ENCODE measurements at regions not wholly inside any gene's neighbourhood (a gene's known extent, or its start where the extent isn't known, plus 50 kb on each side); places are given as distances from the start of the nearest gene placed in this dataset.
"Not testable (repeated sequence)": the region's sequence is repeated elsewhere in the genome, so short reads cannot be mapped to it uniquely, and the experiment has no call there.

DNA sequence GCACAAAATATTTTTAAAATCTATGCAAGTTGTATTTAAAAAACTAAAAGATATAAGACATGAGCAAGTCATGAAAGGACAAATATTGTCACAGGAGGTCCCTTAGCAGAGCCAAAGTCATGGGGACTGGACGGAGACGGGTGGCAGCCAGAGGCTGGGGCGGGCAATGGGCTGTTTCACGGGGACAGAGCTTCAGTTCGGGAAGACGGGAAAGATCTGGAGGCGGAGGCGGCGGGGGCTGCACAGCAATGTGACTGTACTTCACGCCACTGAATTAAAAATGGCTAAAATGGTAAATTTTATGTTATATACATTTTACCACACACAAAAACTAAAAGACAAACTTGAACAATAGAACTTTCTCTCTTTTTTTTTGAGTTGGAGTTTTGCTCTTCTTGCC is 60.0 kb upstream of the METRNL start:
- DNase-seq = no peak

DNA sequence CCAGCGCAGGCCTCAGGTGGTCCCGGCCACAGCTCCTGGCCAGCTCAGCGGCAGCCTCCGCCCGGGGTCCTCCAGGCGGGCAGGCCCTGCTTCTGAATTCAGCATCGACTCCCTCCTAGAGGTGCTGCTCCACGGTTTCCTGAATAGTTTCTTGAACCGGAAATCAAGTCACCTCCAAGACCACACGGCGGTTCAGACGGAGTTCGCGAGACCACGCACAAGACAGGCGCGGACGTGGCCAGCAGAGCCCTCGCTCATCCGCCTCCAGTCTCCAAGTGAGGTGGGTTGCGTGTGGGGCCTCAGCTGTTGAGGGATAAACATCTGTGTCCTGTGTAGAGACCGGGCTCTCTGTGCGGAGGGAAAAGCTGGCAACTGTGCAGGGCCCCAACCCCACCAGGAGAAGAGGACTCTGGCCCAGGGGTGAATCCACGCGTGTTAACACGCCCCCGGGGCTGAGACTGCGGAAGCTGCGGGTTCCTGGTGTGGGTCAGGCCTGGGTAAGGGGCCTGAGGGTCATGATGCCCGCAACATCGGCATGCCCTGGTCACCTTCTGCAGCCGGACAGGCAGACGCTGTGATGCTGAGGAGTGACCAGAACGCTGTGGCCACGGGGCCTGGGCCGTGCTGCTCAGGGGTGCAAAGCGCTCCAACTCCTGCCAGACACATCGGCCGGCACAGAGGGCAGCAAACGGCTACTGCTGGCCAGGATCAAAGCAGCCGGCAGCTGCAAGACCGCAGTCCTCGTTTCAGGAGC is 55.0 kb upstream of the METRNL start:
- peak; percentile 11 for DNase-seq

DNA sequence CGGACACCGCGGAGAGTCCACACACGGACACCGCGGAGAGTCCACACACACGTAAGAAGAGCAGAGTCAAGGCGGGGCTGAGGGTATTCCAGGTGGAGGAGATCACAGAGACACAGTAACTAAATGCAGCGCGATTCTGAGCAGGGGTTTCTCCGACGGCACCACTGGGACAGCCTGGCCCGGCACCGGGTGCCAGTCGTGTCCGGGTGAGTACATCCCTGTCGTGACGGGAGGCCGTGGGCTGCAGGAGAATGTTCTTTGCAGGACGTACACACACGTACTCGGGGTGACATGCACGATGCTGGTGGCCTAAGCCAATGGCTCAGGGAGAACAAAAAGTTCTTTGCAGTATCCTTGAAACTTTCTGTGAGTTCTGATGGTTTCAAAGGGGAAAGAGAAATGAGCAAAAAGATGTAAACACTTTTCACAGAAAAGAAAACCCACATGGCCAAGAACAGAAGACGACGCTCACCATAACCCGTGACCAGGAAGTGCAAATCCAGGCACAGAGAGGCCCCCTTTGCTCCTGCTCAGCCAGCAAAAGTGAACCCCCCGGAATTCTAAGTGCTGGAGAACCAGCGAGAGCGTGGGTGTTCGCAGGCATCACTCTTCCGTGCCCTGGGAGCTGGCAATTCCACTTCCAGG is 53.7 kb upstream of the METRNL start:
- no peak for DNase-seq

DNA sequence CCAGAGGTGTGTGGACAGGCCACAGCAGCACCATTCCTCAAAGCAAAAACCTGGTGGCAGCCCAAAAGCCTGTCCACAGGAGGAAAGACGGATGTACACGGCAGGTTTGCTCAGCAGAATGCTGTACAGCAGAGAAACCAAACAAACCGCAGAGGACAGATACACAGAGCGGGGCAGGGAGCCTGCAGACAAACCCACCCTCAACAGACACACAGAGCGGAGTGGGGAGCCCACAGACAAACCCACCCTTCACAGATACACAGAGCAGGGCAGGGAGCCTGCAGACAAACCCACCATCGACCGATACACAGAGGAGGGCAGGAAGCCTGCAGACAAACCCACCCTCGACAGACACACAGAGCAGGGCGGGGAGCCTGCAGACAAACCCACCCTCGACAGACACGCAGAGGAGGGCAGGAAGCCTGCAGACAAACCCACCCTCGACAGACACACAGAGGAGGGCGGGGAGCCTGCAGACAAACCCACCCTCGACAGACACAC is 53.0 kb upstream of the METRNL start:
- no peak for DNase-seq

DNA sequence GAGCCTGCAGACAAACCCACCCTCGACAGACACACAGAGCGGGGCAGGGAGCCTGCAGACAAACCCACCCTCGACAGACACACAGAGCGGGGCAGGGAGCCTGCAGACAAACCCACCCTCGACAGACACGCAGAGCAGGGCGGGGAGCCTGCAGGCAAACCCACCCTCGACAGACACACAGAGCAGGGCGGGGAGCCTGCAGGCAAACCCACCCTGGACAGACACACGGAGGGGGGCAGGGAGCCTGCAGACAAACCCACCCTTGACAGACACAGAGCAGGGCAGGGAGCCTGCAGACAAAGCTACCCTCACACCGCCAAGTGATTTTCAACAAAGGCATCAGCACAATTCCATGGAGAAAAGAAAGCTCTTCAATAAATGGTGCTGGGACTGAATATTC is 52.5 kb upstream of the METRNL start:
- not testable (repeated sequence) for DNase-seq

DNA sequence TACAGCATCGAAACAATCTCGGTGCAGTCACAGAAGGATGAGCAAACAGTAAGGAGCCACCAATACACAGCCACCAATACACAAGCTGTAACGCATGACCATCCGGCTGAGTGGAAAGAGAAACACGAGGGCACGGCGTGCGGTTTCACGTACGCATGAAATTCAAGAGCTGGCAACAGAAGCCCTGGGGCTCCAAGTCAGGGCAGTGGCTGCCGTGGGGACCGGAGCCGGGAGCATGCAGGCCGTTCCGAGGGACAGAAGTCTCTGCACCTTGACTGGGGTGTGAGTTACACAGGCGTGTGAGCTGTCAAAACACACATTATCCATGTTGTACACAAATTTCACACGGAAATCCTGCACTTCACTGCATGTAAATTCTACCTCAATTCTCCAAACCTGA is 50.6 kb upstream of the METRNL start:
- no peak for DNase-seq

DNA sequence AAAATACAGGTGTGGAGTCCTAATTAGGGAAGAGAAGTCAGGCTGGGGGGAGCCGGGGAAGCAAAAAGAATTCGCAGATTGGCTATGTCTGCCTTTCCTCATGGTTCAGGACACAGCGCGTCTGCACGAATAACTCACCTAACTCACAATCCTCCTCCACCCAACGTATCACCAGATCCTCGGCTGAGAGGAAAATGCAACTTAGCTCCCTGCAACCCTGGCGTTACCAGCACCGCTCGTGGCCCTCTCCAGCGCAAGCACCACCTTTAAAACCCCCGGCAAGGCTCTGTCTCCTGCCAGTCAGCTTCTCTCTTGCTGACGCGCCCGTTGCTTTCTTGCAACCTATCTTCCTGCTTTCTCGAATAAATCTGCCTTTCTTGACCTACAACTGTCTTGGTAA is 49.8 kb upstream of the METRNL start:
- DNase-seq = no peak

Data from CD4-positive, alpha-beta T cell treated with Interleukin-17A for 4 hours (primary cell).